H7 (cell line): ENCODE measurements at regions not wholly inside any gene's neighbourhood (a gene's known extent, or its start where the extent isn't known, plus 50 kb on each side); places are given as distances from the start of the nearest gene placed in this dataset.
"Not testable (repeated sequence)": the region's sequence is repeated elsewhere in the genome, so short reads cannot be mapped to it uniquely, and the experiment has no call there.

Experiments
- DNase-seq: peaks from one replicate; pipeline ENCODE4 v3.0.0; 2012
- H3K27me3 ChIP-seq: 2 replicates; pipeline ENCODE4 v1.6.0; 2011; ENCODE audit warnings: mild to moderate bottlenecking, low read length; ENCODE audit not compliant: control insufficient read depth, insufficient read depth
- H3K36me3 ChIP-seq: replicated peaks from 2 replicates; pipeline ENCODE4 v1.5.1; 2011; ENCODE audit warnings: low read length; ENCODE audit not compliant: control insufficient read depth, insufficient read depth
- H3K4me3 ChIP-seq: 2 replicates; pipeline ENCODE4 v1.5.1; 2011; ENCODE audit warnings: low read depth, mild to moderate bottlenecking, control low read depth, low read length, moderate library complexity; ENCODE audit not compliant: insufficient read depth

- no peak overlapping the region for H3K4me3 ChIP-seq
- no peaks in the 10 kb centered on the region for H3K36me3 ChIP-seq
- DNase-seq, result no peak
- H3K27me3 ChIP-seq, result no peaks in the 10 kb centered on the region
Observed at GRCh38 chr7:113030489-113030888, 56.1 kb downstream of the GPR85 start.

- no peak for DNase-seq
- Histone ChIP-seq H3K36me3 (no peaks in the 10 kb centered on the region), H3K27me3 (no peaks in the 10 kb centered on the region), H3K4me3 (no peak overlapping the region)
Observed at GRCh38 chr7:113026941-113027340, 59.7 kb downstream of the GPR85 start.

- H3K27me3 ChIP-seq, H3K4me3 ChIP-seq, H3K36me3 ChIP-seq, DNase-seq: not testable (repeated sequence)
Observed at GRCh38 chr7:113017144-113017857, 69.3 kb downstream of the GPR85 start.

GRCh38 chr7:113015034-113015645 is 71.5 kb downstream of the GPR85 start:
- Histone ChIP-seq H3K4me3 (no peak overlapping the region), H3K27me3 (no peaks in the 10 kb centered on the region), H3K36me3 (no peaks in the 10 kb centered on the region)
- DNase-seq, result no peak

- Histone ChIP-seq H3K4me3 (no peak overlapping the region), H3K27me3 (no peaks in the 10 kb centered on the region), H3K36me3 (no peaks in the 10 kb centered on the region)
- no peak for DNase-seq
Observed at GRCh38 chr7:113013761-113014449, 72.7 kb downstream of the GPR85 start.

GRCh38 chr7:113012862-113013261 is 73.8 kb downstream of the GPR85 start:
- not testable (repeated sequence) for H3K27me3 ChIP-seq, H3K36me3 ChIP-seq, DNase-seq, H3K4me3 ChIP-seq

GRCh38 chr7:113010377-113010776 is 76.2 kb downstream of the GPR85 start:
- DNase-seq, result no peak
- no peaks in the 10 kb centered on the region for H3K27me3 ChIP-seq
- H3K4me3 ChIP-seq, result no peak overlapping the region
- no peaks in the 10 kb centered on the region for H3K36me3 ChIP-seq

GRCh38 chr7:113008755-113009154 is 77.9 kb downstream of the GPR85 start:
- DNase-seq, result no peak
- no peaks in the 10 kb centered on the region for H3K27me3 ChIP-seq
- no peak overlapping the region for H3K4me3 ChIP-seq
- H3K36me3 ChIP-seq, result no peaks in the 10 kb centered on the region

GRCh38 chr7:113004726-113005454 is 81.7 kb downstream of the GPR85 start:
- no peaks in the 10 kb centered on the region for H3K36me3 ChIP-seq
- no peak overlapping the region for H3K4me3 ChIP-seq
- no peak for DNase-seq
- no peaks in the 10 kb centered on the region for H3K27me3 ChIP-seq

- H3K36me3 ChIP-seq, result no peaks in the 10 kb centered on the region
- no peaks in the 10 kb centered on the region for H3K27me3 ChIP-seq
- no peak overlapping the region for H3K4me3 ChIP-seq
- DNase-seq, result no peak
Observed at GRCh38 chr7:113000316-113001020, 86.2 kb downstream of the GPR85 start.

GRCh38 chr7:112997831-112998230 is 88.8 kb downstream of the GPR85 start:
- Histone ChIP-seq H3K4me3 (no peak overlapping the region), H3K36me3 (no peaks in the 10 kb centered on the region), H3K27me3 (no peaks in the 10 kb centered on the region)
- no peak for DNase-seq

GRCh38 chr7:112996331-112996871 is 90.2 kb downstream of the GPR85 start:
- H3K27me3 ChIP-seq, result no peaks in the 10 kb centered on the region
- no peaks in the 10 kb centered on the region for H3K36me3 ChIP-seq
- no peak for DNase-seq
- H3K4me3 ChIP-seq, result no peak overlapping the region

- Histone ChIP-seq H3K4me3 (no peak overlapping the region), H3K36me3 (no peaks in the 10 kb centered on the region), H3K27me3 (no peaks in the 10 kb centered on the region)
- DNase-seq, result no peak
Observed at GRCh38 chr7:112995059-112995824, 91.4 kb downstream of the GPR85 start.
